LHCN-M2 (cell line): ENCODE measurements at regions not wholly inside any gene's neighbourhood (a gene's known extent, or its start where the extent isn't known, plus 50 kb on each side); places are given as distances from the start of the nearest gene placed in this dataset.
A peak's percentile ranks its signal among the peaks of the same experiment; 100 is the strongest.
"Not testable (repeated sequence)": the region's sequence is repeated elsewhere in the genome, so short reads cannot be mapped to it uniquely, and the experiment has no call there.

Experiments used
- DNase-seq: peaks from one replicate; pipeline ENCODE4 v3.0.0-alpha.2; 2012; ENCODE audit warnings: low read depth

DNA sequence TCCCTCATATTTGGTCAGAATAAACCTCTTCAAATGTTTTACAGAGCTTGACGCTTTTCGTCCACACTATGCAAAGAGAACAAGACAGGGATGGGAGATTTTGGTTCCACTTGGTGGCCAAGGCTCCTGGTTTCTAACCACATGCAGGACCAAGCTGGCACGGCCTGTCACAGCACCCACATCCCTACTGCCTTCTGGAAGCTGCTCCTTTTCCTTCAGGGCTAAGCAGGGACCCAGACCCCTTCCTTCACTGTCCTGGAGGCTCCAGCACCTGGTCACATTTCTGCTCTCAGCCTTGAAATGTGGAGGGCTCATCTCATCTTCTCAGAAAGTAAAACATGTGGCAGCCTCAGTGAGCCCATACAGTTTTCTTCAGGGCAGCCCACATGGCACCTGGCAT lies 50.4 kb upstream of the ARHGEF7 start:
- no peak for DNase-seq

- no peak for DNase-seq
Measured at GRCh38 chr13:111062966-111063365, 52.1 kb upstream of the ARHGEF7 start.

- DNase-seq, result no peak
Measured at GRCh38 chr13:111062305-111062704, 52.8 kb upstream of the ARHGEF7 start.

DNA sequence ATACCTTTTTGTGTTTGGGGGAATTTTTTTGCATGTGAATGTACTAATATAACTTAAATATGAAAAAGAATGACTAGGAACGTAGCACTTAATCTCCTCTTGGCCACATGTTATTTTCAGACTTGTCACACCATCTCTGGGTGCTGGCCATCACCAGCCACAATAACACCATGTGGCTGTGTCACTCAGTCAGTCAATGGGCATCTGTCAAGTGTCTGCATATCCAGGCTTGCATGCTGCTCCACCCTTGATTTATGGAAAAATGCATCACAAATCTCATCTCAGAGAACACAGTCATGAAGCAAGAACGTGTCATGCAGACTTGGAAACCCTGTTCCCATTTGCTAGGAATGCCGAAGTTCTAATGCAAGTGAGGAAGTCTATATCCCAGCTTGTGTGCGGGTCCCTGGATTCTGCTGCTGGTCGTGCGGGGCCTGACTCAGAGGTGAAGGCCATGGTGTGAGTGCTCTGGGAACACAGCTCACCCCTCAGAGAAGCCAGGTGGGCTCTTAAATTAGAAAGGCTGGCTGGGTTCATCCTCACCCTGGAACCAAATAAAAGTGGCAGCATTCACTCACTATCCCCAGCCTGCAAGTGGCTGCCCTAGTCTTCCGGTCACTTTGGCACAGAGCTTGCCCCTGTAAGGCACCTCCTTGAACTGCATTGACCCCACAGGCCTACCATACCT lies 53.6 kb upstream of the ARHGEF7 start:
- peak; percentile 49 for DNase-seq

GRCh38 chr13:111060237-111060919 lies 54.7 kb upstream of the ARHGEF7 start:
- DNase-seq, result no peak

- DNase-seq, result peak; percentile 35
Measured at GRCh38 chr13:111058796-111059506, 56.2 kb upstream of the ARHGEF7 start.

- DNase-seq, result not testable (repeated sequence)
Measured at GRCh38 chr13:111058339-111058738, 56.8 kb upstream of the ARHGEF7 start.

GRCh38 chr13:111051726-111052232 lies 63.3 kb upstream of the ARHGEF7 start:
- DNase-seq, result not testable (repeated sequence)

GRCh38 chr13:111051041-111051725 lies 63.9 kb upstream of the ARHGEF7 start:
- DNase-seq, result no peak

GRCh38 chr13:111050539-111050879 lies 64.6 kb upstream of the ARHGEF7 start:
- no peak for DNase-seq

- DNase-seq, result peak; percentile 62
Measured at GRCh38 chr13:111049791-111050538, 65.1 kb upstream of the ARHGEF7 start.

GRCh38 chr13:111048387-111048786 lies 66.7 kb upstream of the ARHGEF7 start:
- no peak for DNase-seq

DNA sequence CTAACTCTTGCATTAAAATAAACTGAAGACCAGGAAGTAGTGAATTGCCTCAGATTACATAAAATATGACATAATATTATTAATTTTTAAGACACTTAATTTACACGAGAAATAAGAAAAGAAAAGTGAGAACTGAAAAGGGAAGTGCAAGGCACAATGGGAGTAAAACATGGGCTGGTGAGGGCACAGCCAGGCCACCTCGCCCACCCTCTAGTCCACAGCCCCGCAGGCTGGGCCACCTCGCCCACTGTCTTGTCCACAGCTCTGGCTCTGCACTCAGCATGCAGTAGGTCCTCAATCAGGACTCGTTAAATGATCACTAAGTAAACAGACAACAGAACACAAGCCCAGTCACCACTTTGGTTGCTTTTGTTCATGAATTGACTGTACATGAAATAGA lies 67.8 kb upstream of the ARHGEF7 start:
- DNase-seq, result no peak

- DNase-seq, result peak; percentile 100
Measured at GRCh38 chr13:111046590-111047141, 68.4 kb upstream of the ARHGEF7 start.

- DNase-seq, result no peak
Measured at GRCh38 chr13:111045170-111045569, 69.9 kb upstream of the ARHGEF7 start.

GRCh38 chr13:111044087-111044830 lies 70.9 kb upstream of the ARHGEF7 start:
- no peak for DNase-seq

DNA sequence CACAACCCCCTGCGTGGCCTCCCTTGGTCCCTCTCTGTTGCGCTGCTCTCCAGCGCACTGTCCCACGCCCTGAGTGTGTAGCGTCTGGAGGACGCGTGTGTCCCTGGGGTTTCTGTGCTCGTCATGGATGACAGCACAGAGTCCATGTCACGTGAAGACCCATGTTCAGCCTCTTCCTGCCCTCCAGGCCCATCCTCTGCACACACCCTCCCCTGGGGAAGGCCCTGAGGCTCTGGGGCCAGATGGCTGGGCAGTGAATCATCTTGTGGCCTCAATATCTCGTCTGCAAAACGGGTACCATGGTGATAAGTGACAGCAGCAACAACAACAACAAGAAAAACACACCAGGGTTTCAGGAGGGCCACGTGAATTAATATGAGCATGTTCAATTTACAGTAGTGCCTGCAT lies 71.5 kb upstream of the ARHGEF7 start:
- peak; percentile 88 for DNase-seq

DNA sequence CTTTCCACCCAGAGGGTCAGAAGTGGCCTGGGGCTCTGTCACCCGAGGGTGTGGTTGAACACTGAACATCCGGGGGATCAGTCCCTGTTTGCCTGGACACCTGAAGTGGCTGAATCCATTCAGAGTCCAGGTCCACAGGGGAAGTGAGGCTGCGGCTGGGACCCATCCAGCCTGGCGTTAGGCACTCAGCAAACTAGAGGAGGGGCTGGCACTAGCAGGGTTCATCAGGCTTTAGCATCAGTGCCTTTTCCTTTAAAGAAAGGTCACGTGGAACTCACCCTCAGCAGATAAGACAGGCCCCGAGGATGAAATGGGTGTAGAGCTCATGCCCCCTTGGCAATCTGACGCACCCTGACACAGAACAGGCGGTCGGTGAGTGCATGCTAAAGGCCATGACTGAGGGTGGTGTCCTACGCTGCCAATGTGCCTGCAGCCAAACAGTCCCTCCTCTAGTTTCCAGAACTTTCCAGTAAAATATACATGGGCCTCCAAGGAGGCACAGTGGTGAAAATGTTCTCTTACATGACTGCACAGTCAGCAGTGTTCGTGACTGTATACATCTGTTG lies 72.4 kb upstream of the ARHGEF7 start:
- no peak for DNase-seq

DNA sequence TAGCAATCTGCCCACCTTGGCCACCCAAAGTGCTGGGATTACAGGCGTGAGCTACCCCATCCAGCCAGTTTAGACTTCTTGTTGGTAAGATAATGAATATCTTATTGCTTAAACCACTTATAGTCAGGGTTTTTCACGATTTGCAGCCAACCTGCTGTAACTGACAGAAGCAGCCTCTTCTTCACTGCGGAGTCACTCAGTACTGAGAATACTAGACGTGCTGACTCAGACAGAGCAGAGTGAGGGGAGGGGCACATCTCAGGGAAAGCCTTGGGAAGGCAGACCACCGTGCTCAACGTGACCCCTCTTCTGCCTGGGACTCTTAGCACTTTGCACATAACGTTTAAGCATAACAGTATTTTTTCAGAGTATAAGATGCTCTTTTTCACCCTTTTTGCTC lies 74.3 kb upstream of the ARHGEF7 start:
- DNase-seq, result peak; percentile 55

DNA sequence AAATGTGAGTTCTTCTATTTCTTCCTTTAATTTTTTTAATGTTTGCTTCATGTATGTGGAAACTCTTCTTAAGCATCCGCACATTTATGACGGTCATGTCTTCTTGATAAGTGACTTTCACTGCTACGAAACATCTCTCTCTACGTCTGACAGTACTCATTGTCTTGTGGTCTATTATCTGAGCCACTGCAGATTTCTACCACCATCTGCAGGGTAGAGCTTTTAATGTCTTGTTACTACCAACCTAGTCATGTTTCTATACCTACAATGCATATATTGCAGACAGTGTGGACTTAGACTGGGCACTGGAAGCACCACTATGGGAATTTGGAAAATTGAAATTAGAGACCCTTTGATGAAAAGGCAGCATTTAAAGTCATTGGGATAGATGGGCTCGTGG lies 75.4 kb upstream of the ARHGEF7 start:
- no peak for DNase-seq
